Upper lobe of left lung (tissue), 6 donors: ENCODE measurements at regions not wholly inside any gene's neighbourhood (a gene's known extent, or its start where the extent isn't known, plus 50 kb on each side); places are given as distances from the start of the nearest gene placed in this dataset.

Source experiments
- ATAC-seq, 2 donors: fragments of 200-7000 bp; cut with Tn5 transposase; one replicate each; pipeline ENCODE4 v1.9.1; 2022; ENCODE audit warnings: mild to moderate bottlenecking in 2 of 2, moderate library complexity in 2 of 2; ENCODE audit not compliant: low FRiP score in 2 of 2
- DNase-seq, 2 donors: peaks; one replicate each; pipeline ENCODE4 v3.0.0-alpha.2; 2019 to 2020
- H3K27ac ChIP-seq, 4 donors: fragments of 200-600 bp; sonication (generic); one replicate each; pipeline ENCODE4 v1.5.1; 2016 to 2019
- H3K27me3 ChIP-seq, 4 donors: fragments of 200-600 bp; sonication (generic); one replicate each; pipeline ENCODE4 v1.5.1; 2017 to 2019
- H3K36me3 ChIP-seq, 4 donors: fragments of 200-600 bp; sonication (generic); one replicate each; pipeline ENCODE4 v1.5.1; 2016 to 2019
- H3K4me1 ChIP-seq, 4 donors: fragments of 200-600 bp; sonication (generic); one replicate each; pipeline ENCODE4 v1.5.1; 2018 to 2019
- H3K4me3 ChIP-seq, 4 donors: fragments of 200-600 bp; sonication (generic); one replicate each; pipeline ENCODE4 v1.5.1; 2017 to 2019; ENCODE audit warnings: mild to moderate bottlenecking in 2 of 4, moderate library complexity in 1 of 4
- H3K9me3 ChIP-seq, 4 donors: fragments of 200-600 bp; sonication (generic); one replicate each; pipeline ENCODE4 v1.5.1; 2018 to 2019
- EP300 ChIP-seq, 4 donors: sonication (generic); formaldehyde crosslinking; IDR thresholded peaks; one replicate each; pipeline ENCODE4 v1.5.1; 2017; ENCODE audit warnings: antibody characterized with exemption in 4 of 4, control low read depth in 2 of 4
- POLR2A ChIP-seq, 4 donors: fragments of 450-650 bp; IDR thresholded peaks; one replicate each; pipeline ENCODE4 v1.5.1; 2016 to 2017; ENCODE audit warnings: antibody characterized with exemption in 4 of 4, mild to moderate bottlenecking in 2 of 4
- POLR2AphosphoS5 ChIP-seq, 2 donors: sonication (generic); formaldehyde crosslinking; IDR thresholded peaks; one replicate each; pipeline ENCODE4 v1.5.1; 2017; ENCODE audit warnings: antibody characterized with exemption in 2 of 2
- WGBS, 2 donors: methylation state at CpG; one replicate each; pipeline ENCODE4 v1.1.5; 2017 to 2018; 5-methylcytosine and 5-hydroxymethylcytosine counted together
- TF ChIP-seq, protein P1 (sequence below), 6 experiments: fragments of 450-650 bp in 4 of 6; fragments of 200-600 bp in 2 of 6; sonication (generic) in 2 of 6; IDR thresholded peaks; one replicate each; pipeline ENCODE4 v1.5.1; 2016 to 2019; ENCODE audit warnings: antibody characterized with exemption in 6 of 6
- donor health status: DM: no; HTN: no; CAD: no; lungs with moderate emphysema.
- donor health status: DM: no; HTN: yes; CAD: no; lungs with severe emphysema.

DNA sequence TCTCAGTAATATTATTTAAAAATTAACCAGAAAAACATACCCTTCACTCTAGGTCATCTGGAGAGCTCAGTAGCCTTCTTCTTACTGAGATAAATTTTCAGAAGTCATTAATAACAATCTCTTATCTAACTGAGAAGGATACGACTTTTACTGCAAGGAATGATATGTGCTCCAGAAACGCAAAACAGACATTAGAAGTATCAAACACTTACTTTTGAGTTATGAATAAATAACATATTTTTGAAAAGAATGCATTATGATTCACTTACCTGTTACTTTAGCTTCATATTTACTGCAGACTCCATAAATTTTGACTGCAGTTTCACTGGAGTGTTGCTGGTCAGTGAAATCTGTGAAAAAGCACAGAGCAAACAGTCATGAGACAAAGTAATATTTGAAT is 668.7 kb upstream of the NRSN1 start:
- no peaks in the 10 kb centered on the region for H3K27me3 ChIP-seq
- H3K27ac ChIP-seq: no peak overlapping the region
- 87 to 93% methylated on average over 2 of the region's 2 CpGs for WGBS, 2 donors
- no peaks in the 10 kb centered on the region for H3K9me3 ChIP-seq
- no peak overlapping the region for H3K4me3 ChIP-seq
- H3K4me1 ChIP-seq: no peaks in the 10 kb centered on the region
- DNase-seq (no peak), ATAC-seq (no peak)
- H3K36me3 ChIP-seq: no peaks in the 10 kb centered on the region
- TF ChIP-seq, protein P1, sequence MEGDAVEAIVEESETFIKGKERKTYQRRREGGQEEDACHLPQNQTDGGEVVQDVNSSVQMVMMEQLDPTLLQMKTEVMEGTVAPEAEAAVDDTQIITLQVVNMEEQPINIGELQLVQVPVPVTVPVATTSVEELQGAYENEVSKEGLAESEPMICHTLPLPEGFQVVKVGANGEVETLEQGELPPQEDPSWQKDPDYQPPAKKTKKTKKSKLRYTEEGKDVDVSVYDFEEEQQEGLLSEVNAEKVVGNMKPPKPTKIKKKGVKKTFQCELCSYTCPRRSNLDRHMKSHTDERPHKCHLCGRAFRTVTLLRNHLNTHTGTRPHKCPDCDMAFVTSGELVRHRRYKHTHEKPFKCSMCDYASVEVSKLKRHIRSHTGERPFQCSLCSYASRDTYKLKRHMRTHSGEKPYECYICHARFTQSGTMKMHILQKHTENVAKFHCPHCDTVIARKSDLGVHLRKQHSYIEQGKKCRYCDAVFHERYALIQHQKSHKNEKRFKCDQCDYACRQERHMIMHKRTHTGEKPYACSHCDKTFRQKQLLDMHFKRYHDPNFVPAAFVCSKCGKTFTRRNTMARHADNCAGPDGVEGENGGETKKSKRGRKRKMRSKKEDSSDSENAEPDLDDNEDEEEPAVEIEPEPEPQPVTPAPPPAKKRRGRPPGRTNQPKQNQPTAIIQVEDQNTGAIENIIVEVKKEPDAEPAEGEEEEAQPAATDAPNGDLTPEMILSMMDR (IDR thresholded peaks at IDR 0.05): no peak
- no peak for TF ChIP-seq POLR2AphosphoS5 (IDR thresholded peaks at IDR 0.05)

DNA sequence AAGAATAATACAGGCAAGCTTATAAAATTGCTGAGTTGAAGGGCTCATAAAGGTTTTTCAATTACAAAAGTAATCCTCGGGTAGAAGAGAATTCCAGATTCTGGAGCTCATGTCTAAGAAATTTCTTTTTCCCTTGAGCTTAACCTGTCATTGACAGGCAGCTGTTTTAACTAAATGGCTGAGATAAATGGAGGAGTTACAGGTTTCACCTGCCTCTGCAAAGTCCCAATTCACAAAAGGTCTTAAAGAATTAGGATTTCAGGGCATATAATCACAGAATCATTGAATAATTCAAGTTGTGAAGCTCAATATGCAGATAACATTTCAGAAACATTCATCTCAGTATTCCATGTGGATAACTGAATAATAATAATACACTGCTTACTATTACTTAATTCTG is 660.1 kb upstream of the NRSN1 start:
- H3K27ac ChIP-seq: no peak overlapping the region
- DNase-seq: no peak
- H3K36me3 ChIP-seq: no peaks in the 10 kb centered on the region
- H3K4me1 ChIP-seq: no peaks in the 10 kb centered on the region
- ATAC-seq: no peak
- TF ChIP-seq POLR2AphosphoS5 (IDR thresholded peaks at IDR 0.05) (no peak), POLR2A (IDR thresholded peaks at IDR 0.05) (no peak), EP300 (IDR thresholded peaks at IDR 0.05) (no peak)
- TF ChIP-seq, protein P1 (IDR thresholded peaks at IDR 0.05): no peak
- no peaks in the 10 kb centered on the region for H3K9me3 ChIP-seq
- 64 to 83% methylated on average over 1 of the region's 1 CpG for WGBS, 2 donors
- no peaks in the 10 kb centered on the region for H3K27me3 ChIP-seq
- H3K4me3 ChIP-seq: no peak overlapping the region

- Histone ChIP-seq H3K9me3 (no peaks in the 10 kb centered on the region), H3K27ac (no peak overlapping the region), H3K4me3 (no peak overlapping the region), H3K4me1 (no peaks in the 10 kb centered on the region), H3K27me3 (no peaks in the 10 kb centered on the region), H3K36me3 (no peaks in the 10 kb centered on the region)
- TF ChIP-seq, protein P1 (IDR thresholded peaks at IDR 0.05): no peak
- no peak for TF ChIP-seq EP300 (IDR thresholded peaks at IDR 0.05)
- TF ChIP-seq POLR2AphosphoS5 (IDR thresholded peaks at IDR 0.05): no peak
- no peak for TF ChIP-seq POLR2A (IDR thresholded peaks at IDR 0.05)
- DNase-seq: no peak
- no peak for ATAC-seq
- 74 to 75% methylated on average over 3 of the region's 3 CpGs for WGBS, 2 donors
These were observed 648.4 kb upstream of the NRSN1 start for GRCh38 chr6:23477586-23477985.

DNA sequence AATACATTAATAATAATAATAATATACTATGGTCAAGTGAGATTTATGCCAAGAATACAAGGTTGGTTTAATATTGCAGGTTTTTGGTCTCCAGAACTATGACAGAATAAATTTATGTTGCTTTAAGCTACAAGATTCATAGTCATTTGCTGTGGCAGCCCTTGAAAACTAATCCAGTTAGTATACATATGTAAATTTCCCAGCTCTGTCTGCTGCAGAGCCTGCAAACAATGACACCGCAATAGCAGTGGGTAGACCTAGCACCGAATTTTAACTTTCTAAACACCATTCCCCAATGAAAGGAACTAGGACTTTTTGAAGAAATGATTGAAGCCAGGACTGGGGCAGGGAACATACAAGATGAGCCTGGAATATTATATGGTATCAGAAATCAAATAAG is 647.7 kb upstream of the NRSN1 start:
- TF ChIP-seq, protein P1 (IDR thresholded peaks at IDR 0.05): no peak
- TF ChIP-seq POLR2A (IDR thresholded peaks at IDR 0.05): no peak
- WGBS, 2 donors: 78 to 84% methylated on average over 2 of the region's 2 CpGs
- H3K4me1 ChIP-seq: no peaks in the 10 kb centered on the region

GRCh38 chr6:23483896-23484295 is 642.1 kb upstream of the NRSN1 start:
- Histone ChIP-seq H3K4me3 (no peak overlapping the region), H3K9me3 (no peaks in the 10 kb centered on the region), H3K36me3 (no peaks in the 10 kb centered on the region), H3K4me1 (no peaks in the 10 kb centered on the region), H3K27ac (no peak overlapping the region), H3K27me3 (no peaks in the 10 kb centered on the region)
- ATAC-seq (no peak), DNase-seq (no peak)
- TF ChIP-seq EP300 (IDR thresholded peaks at IDR 0.05) (no peak), POLR2AphosphoS5 (IDR thresholded peaks at IDR 0.05) (no peak), POLR2A (IDR thresholded peaks at IDR 0.05) (no peak)

More for the DNA sequence above, 647.7 kb upstream of the NRSN1 start:
- Histone ChIP-seq H3K36me3 (no peaks in the 10 kb centered on the region), H3K27ac (no peak overlapping the region), H3K9me3 (no peaks in the 10 kb centered on the region), H3K27me3 (no peaks in the 10 kb centered on the region), H3K4me3 (no peak overlapping the region)
- no peak for DNase-seq
- ATAC-seq: no peak
